HG02763 (cell line): ENCODE measurements at regions not wholly inside any gene's neighbourhood (a gene's known extent, or its start where the extent isn't known, plus 50 kb on each side); places are given as distances from the start of the nearest gene placed in this dataset.
A peak's percentile ranks its signal among the peaks of the same experiment; 100 is the strongest.
"Not testable (repeated sequence)": the region's sequence is repeated elsewhere in the genome, so short reads cannot be mapped to it uniquely, and the experiment has no call there.

Experiments used
- ATAC-seq: cut with Tn5 transposase; IDR thresholded peaks from one replicate; pipeline ENCODE4 v1.9.1; 2021; ENCODE audit warnings: mild to moderate bottlenecking, moderate library complexity; ENCODE audit not compliant: unreplicated experiment

DNA sequence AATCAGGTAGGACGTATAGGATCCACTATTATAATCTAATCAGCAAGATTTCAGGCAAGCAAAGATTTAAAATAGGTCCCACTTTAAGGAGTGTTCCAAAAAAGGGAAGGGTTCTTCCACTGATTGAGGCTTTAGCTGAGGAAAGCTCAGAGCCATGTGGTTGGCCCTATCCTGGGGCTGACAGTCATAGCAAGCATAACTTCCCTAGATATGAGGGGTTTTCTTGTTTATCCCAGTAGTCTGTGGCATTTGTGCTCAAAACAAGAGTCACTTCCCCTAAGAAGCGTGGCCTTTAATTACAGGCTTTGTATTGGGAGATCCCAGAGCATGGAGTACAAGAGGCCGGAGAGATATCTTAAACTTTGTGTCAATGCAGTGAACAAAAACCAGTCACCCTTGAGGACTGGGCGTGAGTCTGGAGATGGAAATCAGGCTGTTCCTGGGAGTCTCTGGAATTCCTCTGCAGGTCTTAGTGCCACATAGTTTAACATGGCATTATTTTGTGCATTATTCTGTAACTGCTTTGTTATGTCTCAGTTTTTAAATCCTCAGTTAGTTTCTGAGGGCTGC lies 136.9 kb upstream of the FBXO11 start:
- ATAC-seq, result no peak

DNA sequence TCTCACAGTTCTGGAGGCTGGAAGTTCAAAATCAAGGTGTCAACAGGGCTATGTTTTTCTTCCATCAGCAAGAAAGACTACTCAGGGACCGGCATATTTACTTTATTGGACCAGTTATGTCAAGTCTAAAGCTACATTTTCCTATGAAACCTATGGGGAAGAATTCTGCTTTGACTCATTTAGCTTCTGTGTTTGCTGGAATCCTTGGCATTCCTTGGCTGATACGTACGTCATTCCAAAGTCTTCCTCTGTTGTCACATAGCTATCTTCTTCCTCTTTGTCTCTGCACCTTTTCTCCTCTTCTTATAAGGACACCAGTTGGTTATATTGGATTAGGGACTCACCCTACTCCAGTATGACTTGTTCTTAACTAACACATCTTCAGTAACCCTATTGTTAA lies 137.4 kb upstream of the FBXO11 start:
- no peak for ATAC-seq

DNA sequence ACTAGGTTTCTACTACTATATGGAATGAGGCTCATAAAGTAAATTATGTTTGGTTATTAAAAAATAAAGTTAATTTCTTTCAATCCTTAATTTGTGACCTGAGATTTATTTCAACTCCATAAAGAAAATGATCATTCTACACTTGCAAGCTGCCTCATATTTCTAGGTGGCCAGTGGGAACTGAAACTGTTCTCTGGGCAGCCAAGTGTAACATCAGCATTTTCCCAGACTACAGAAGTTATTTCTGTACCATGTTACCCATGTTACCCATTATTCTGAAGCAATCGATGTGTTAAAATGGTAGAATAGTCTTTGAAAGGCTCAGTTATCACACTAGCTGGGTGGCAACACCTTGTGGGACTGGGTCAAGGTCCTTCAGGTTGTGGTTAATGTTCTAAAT lies 139.3 kb upstream of the FBXO11 start:
- ATAC-seq, result no peak

DNA sequence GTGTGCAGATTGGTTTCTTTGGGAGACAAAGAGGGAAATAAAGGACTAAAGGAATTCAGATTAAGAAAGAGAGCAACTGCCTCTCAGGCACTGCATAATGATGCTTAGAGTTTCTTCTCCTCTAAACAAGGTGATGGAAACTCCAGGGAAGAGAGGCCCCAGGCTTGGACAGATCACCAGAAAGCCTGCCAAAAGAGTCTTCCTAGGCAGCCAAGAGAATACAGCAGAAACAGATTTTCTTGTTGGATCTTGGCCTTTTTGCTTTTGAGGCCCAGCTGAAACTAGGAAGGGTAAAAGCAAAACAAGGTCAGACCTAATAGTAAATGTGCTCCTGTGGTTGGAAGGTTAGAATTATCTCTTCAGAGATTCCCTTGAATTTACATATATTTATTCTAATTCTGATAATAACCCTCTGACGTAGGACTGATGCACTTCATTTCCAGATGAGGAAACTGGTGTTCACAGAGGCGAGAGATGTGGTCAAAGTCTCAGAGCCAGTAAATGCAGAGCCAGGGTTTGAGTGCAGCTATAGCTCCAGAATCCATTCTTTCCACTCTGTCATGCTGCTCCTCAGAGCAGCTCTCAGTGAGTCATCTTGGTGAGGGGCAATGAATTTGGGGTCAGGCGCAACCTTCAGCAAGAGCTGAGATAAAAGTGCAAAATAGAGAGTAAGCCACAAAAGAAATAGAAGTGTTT lies 142.3 kb upstream of the FBXO11 start:
- no peak for ATAC-seq

DNA sequence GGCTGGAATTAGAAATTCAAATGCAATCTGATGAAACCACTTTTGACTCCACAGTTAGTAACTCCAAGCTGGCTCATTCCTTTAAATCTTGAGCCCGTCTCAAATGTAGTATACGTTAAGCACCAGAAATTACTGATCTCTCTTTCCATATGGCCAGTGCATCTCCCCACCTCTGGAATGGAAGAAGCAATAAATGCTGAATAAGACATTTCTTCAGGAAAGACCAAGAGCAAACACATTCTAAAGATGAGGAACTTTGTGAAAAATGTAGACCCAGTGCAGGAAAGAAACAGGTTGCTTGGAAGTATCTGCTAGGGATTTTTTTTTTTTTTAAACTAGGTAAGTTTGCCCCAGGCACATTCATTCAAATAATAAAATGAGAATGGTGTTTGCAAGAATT lies 143.1 kb upstream of the FBXO11 start:
- no peak for ATAC-seq

DNA sequence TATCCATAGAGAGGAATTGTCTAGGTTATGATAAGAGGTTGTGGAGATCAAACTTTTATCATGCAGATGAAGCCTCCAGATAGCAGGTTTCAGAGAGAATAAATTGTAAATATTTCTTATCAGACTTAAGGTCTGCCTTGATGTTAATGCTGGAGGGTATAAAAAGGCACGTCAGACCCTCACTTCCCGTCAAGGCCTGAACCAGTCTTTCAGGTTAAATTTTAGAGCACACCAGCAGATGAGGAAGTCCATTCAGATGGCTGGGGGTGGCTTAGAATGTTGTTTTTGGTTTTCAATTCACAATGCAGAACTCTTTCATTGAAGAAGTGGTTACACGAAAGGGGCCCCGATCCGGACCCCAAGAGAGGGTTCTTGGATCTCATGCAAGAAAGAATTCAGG lies 144.4 kb upstream of the FBXO11 start:
- no peak for ATAC-seq

DNA sequence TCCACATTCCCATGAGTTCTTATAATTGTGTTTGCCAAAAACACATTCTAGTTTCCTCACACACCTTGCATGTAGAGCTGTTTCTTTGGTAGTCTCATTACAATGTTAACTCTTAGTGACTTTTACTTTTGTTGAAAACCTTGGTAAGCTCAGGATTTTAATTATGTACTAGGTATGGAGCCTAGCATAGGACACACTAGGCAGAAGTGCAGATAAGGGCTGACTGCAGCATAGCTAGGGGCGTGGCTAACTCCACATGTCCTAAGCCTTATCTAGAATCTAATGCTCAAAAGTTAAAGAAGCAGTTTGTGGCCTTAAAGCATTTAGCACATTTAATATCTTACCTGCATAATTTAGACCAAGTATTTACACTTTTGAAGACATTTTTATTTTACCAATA lies 153.7 kb upstream of the FBXO11 start:
- no peak for ATAC-seq

DNA sequence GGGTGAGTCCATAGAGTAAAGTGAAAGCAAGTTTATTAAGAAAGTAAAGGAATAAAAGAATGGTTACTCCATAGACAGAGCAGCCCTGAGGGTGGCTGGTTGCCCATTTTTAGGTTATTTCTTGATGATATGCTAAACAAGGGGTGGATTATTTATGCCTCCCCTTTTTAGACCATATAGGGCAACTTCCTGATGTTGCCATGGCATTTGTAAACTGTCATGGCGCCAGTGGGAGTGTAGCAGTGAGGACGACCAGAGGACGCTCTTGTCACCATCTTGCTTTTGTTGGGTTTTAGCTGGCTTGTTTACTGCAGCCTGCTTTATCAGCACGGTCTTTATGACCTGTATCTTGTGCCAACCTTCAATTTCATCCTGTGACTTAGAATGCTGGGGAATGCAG lies 155.4 kb upstream of the FBXO11 start:
- ATAC-seq, result not testable (repeated sequence)

DNA sequence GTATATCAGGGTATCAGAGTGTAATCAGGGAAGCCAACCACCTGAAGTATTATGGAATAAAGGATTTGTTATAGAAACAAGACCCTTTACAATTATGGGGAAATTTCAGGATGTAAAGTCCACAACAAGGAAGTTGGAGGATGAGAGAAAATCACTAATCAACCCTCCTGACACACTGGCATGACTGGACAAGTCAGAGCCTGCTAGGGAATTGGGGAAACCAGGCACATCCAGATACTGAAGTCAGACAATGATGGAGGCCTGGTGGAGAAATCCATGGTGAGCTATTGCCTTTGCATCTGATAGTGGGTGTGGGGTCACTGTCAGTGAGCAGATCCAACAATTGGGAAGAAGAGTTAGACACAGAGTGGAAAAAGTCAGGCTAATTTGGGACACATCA lies 158.8 kb upstream of the FBXO11 start:
- no peak for ATAC-seq

- ATAC-seq, result peak; percentile 45
Observed at GRCh38 chr2:48066000-48066399, 159.7 kb upstream of the FBXO11 start.

GRCh38 chr2:48069769-48070168 lies 163.5 kb upstream of the FBXO11 start:
- ATAC-seq, result no peak

- ATAC-seq, result no peak
Observed at GRCh38 chr2:48070415-48070814, 164.1 kb upstream of the FBXO11 start.

GRCh38 chr2:48072583-48072982 lies 166.3 kb upstream of the FBXO11 start:
- ATAC-seq, result no peak

GRCh38 chr2:48075631-48076030 lies 169.3 kb upstream of the FBXO11 start:
- no peak for ATAC-seq

DNA sequence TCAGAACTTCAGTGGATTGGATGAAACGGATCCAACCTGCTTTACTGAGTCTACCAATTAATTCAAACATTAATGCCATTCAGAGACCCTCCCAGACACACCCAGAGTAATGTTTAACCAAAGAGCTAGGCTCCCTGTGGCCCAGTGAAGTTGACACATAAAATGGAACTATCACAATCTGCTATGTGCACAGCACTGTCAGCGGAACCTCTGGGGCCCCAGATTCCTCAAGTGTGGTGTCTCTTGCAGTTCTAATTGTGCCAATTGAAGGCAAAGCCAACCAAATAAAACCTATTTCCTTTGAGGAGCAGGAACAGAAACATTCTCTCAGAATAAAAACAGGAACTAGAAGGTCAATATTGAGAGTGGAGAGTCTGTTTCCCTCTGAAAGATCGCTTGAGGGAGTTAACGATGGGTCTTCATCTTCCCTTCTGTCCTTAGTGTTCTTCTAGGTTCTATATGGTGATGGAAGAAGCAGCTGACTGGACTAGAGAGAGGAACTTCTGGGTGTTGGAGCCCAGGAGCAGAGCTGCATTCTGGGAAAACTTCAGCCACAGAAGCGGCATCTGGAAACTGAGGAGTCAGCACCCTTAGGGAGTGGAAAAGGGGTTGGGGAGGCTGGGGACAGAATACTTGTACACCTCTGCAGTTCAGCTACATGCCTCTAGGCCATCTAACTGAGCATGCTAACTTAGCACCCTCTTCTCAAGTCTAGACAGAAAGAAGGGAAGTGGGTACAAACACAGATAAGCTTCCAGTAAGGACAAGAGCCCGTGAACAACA lies 174.4 kb upstream of the FBXO11 start:
- ATAC-seq, result no peak

DNA sequence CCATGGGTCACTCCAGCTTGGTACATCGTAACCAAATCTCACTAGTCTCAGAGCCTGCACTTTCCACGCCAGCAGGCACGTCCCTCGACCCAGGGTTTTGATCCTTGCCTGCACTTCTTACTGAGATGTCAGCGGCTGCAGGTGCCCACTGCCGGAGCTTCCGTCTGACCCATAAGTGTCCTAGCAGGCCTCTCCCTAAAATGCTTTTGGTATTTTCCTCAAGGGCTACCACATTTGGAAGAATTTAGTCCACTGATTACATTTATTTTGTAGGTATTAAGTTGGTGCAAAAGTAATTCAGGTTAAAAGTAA lies 175.0 kb upstream of the FBXO11 start:
- ATAC-seq, result no peak

DNA sequence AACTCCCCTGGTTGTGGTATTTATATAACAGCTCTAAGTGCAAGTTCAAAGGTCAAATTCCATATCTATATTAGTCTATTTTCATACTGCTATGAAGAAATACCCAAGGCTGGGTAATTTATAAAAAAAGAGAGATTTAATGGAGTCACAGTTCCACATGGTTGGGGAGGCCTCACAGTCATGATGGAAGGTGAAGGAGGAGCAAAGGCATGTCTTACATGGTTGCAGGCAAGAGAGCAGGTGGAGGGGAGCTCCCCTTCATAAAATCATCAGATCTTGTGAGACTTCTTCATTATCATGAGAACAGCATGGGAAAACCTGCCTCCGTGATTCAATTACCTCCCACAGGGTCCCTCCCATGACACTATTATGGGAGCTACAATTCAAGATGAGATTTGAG lies 179.6 kb upstream of the FBXO11 start:
- ATAC-seq, result no peak

GRCh38 chr2:48088994-48089393 lies 182.7 kb upstream of the FBXO11 start:
- no peak for ATAC-seq

- ATAC-seq, result no peak
Observed at GRCh38 chr2:48089644-48090043, 183.3 kb upstream of the FBXO11 start.

GRCh38 chr2:48092846-48093803 lies 186.8 kb upstream of the FBXO11 start:
- no peak for ATAC-seq

DNA sequence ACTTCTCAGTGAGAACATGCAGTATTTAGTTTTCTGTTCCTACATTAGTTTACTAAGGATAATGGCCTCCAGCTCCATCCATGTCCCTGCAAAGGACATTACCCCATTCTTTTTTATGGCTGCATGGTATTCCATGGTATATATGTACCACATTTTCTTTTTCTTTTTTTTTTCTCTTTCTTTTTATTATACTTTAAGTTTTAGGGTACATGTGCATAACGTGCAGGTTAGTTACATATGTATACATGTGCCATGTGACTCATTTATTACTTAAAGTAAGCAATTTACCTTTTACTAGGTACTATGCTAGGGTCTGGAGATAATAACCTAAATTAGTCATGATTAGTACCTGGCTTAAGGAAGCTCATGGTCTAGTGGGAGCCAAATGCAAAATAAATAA lies 190.5 kb upstream of the FBXO11 start:
- not testable (repeated sequence) for ATAC-seq
